ENCODE measurements at regions not wholly inside any gene's neighbourhood (a gene's known extent, or its start where the extent isn't known, plus 50 kb on each side); places are given as distances from the start of the nearest gene placed in this dataset.

GRCh38 chr6:168956884-168957730, 296.5 kb downstream of the THBS2 start (continued):
- TF ChIP-seq MAZ (IDR thresholded peaks at IDR 0.05; ENCODE audit: borderline replicate concordance, low read depth, low read length) = 0 out of 2 replicates have a peak, but pooled peaks have one; percentile 7
- TF ChIP-seq RAD21 (IDR thresholded peaks at IDR 0.05; ENCODE audit: low read length) = peak; percentile 97

- peak overlapping the region; percentile 24 for H2AFZ ChIP-seq (replicated peaks; ENCODE audit: low read length, poor library complexity)
- no peak overlapping the region for H3K4me3 ChIP-seq (ENCODE audit: insufficient read depth, low read depth, low read length)
- no peak overlapping the region for H3K9ac ChIP-seq (ENCODE audit: low read depth, low read length)
- no peak overlapping the region for H3K27ac ChIP-seq (ENCODE audit: insufficient read depth, low read length)
- no peak overlapping the region for H2AK9ac ChIP-seq (replicated peaks; ENCODE audit: low read depth, low read length, poor library complexity)
- no peak overlapping the region for H3K56ac ChIP-seq (ENCODE audit: extremely low read depth, insufficient read depth, low read length)
- H2BK15ac ChIP-seq (ENCODE audit: low read depth, low read length) = peak overlapping the region; percentile 58; the same call in 1 of the 3 replicates
- no peaks in the 10 kb centered on the region for H3K9me3 ChIP-seq (ENCODE audit: control insufficient read depth, insufficient read depth, low read length)
- no peaks in the 10 kb centered on the region for H3K9me1 ChIP-seq (ENCODE audit: insufficient read depth, low read length)
- H2AK5ac ChIP-seq (ENCODE audit: low read depth, low read length) = no peak overlapping the region
- dilution Hi-C loops (cut with HindIII; ENCODE audit: low sequenced_read_pairs, unreplicated experiment) (no loop called here), intact Hi-C loops (cut with micrococcal nuclease) (loop anchor here (2.0 to 10.0 kb wide), 7 partner anchors 116 to 699 kb away; partner anchors contain the start of gene THBS2), in situ Hi-C loops (cut with MboI; ENCODE audit: low sequenced_read_pairs) (loop anchor here (10.0 kb wide), 1 partner anchor 559 kb away; no protein-coding TSS in a partner anchor)
- peak overlapping the region; percentile 44 for H2BK120ac ChIP-seq (ENCODE audit: low read depth, low read length)
- peak overlapping the region; percentile 3; the same call in 1 of the 2 replicates for H3K18ac ChIP-seq (ENCODE audit: low read depth, low read length)
- H4K91ac ChIP-seq (ENCODE audit: insufficient read depth, low read depth, low read length) = peak overlapping the region; percentile 21
- 0 out of 2 replicates have a peak overlapping the region, but pooled peaks have one; percentile 24 for H2BK20ac ChIP-seq (ENCODE audit: low read depth, low read length)
- H3K4me2 ChIP-seq (ENCODE audit: low read depth, low read length) = no peak overlapping the region
- BruUV-seq (replicated peaks) = no TSS peak
- no peaks in the 10 kb centered on the region for H4K20me1 ChIP-seq (ENCODE audit: insufficient read depth, low read length)
- peak; percentile 50 for ATAC-seq (ENCODE audit: low read depth)
- 40% methylated on average over 1 of the region's 7 CpGs; no CpG with 5 or more reads in 1 of the 2 experiments for WGBS, 2 experiments (ENCODE audit: extremely low coverage in 2 of 2, insufficient read length in 1 of 2)
- H3K79me1 ChIP-seq (ENCODE audit: low read depth in 1 of 2, low read length in 2 of 2) = no peaks in the 10 kb centered on the region
- H3K14ac ChIP-seq (replicated peaks; ENCODE audit: low read depth, low read length) = no peak overlapping the region
- ChIA-PET CTCF (interaction anchor here (0.6 to 1.7 kb wide), 5 partner anchors 11 to 684 kb away, joined by 3 to 7 read pairs (median 4); no protein-coding TSS in a partner anchor), POLR2A (ENCODE audit: unreplicated experiment) (no interaction called here)
- no peak overlapping the region for H3K4ac ChIP-seq (ENCODE audit: low read depth, low read length)
- no peak overlapping the region for H2BK5ac ChIP-seq (ENCODE audit: low read depth, low read length, poor library complexity, severe bottlenecking)
- peak overlapping the region in 1 of 2 experiments; percentile 69; a peak in 3 of 4 replicates for H4K8ac ChIP-seq (ENCODE audit: low read depth in 2 of 2, low read length in 2 of 2)
- no peak overlapping the region for H3K23ac ChIP-seq (ENCODE audit: low read depth, low read length)
- peak overlapping the region; percentile 25; the same call in 1 of the 2 replicates for H4K5ac ChIP-seq (ENCODE audit: low read depth, low read length)
- no peaks in the 10 kb centered on the region for H3K36me3 ChIP-seq (ENCODE audit: control insufficient read depth, insufficient read depth, low read length)
- peaks cover 3% of the 10 kb centered on the region for H3K4me1 ChIP-seq (ENCODE audit: control insufficient read depth, insufficient read depth, low read length)
- DNase-seq = peak; percentile 33
- H3K27me3 ChIP-seq (ENCODE audit: control insufficient read depth, insufficient read depth, low read length) = no peaks in the 10 kb centered on the region
- TF ChIP-seq MAZ (IDR thresholded peaks at IDR 0.05; ENCODE audit: borderline replicate concordance, low read depth, low read length) (no peak), FOS (IDR thresholded peaks at IDR 0.05; ENCODE audit: low read depth, low read length) (no peak), ELK1 (IDR thresholded peaks at IDR 0.05; ENCODE audit: borderline replicate concordance, low read depth, low read length) (no peak), BHLHE40 (IDR thresholded peaks at IDR 0.05; ENCODE audit: low read depth, low read length) (no peak), CEBPB (IDR thresholded peaks at IDR 0.05; ENCODE audit: low read depth, low read length) (no peak), MXI1 (IDR thresholded peaks at IDR 0.05; ENCODE audit: borderline replicate concordance, low read depth, low read length) (no peak)
- TF ChIP-seq, protein P1, sequence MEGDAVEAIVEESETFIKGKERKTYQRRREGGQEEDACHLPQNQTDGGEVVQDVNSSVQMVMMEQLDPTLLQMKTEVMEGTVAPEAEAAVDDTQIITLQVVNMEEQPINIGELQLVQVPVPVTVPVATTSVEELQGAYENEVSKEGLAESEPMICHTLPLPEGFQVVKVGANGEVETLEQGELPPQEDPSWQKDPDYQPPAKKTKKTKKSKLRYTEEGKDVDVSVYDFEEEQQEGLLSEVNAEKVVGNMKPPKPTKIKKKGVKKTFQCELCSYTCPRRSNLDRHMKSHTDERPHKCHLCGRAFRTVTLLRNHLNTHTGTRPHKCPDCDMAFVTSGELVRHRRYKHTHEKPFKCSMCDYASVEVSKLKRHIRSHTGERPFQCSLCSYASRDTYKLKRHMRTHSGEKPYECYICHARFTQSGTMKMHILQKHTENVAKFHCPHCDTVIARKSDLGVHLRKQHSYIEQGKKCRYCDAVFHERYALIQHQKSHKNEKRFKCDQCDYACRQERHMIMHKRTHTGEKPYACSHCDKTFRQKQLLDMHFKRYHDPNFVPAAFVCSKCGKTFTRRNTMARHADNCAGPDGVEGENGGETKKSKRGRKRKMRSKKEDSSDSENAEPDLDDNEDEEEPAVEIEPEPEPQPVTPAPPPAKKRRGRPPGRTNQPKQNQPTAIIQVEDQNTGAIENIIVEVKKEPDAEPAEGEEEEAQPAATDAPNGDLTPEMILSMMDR (conservative IDR thresholded peaks at IDR 0.05; ENCODE audit: low read depth, low read length) = no peak
- TF ChIP-seq, protein P2, sequence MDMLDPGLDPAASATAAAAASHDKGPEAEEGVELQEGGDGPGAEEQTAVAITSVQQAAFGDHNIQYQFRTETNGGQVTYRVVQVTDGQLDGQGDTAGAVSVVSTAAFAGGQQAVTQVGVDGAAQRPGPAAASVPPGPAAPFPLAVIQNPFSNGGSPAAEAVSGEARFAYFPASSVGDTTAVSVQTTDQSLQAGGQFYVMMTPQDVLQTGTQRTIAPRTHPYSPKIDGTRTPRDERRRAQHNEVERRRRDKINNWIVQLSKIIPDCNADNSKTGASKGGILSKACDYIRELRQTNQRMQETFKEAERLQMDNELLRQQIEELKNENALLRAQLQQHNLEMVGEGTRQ (IDR thresholded peaks at IDR 0.05; ENCODE audit: low read depth, low read length) = no peak
These were observed 297.4 kb downstream of the THBS2 start for GRCh38 chr6:168956141-168956838.
